Gastrocnemius medialis (tissue), 4 donors: ENCODE measurements at regions not wholly inside any gene's neighbourhood (a gene's known extent, or its start where the extent isn't known, plus 50 kb on each side); places are given as distances from the start of the nearest gene placed in this dataset.

Experiments
- POLR2A ChIP-seq, 2 donors: fragments of 450-650 bp; IDR thresholded peaks; one replicate each; pipeline ENCODE4 v1.6.1; 2017; ENCODE audit warnings: antibody characterized with exemption in 2 of 2, mild to moderate bottlenecking in 2 of 2, moderate library complexity in 2 of 2
- TF ChIP-seq, protein P1 (sequence below), 5 experiments: fragments of 450-650 bp in 3 of 5; fragments of 200-600 bp in 2 of 5; sonication (generic) in 2 of 5; IDR thresholded peaks in 4 of 5; conservative IDR thresholded peaks in 1 of 5; 1 replicate in 4 of 5; 2 replicates in 1 of 5; pipeline ENCODE4 v1.5.1; 2016 to 2019; ENCODE audit warnings: antibody characterized with exemption in 5 of 5, mild to moderate bottlenecking in 3 of 5, moderate library complexity in 3 of 5

DNA sequence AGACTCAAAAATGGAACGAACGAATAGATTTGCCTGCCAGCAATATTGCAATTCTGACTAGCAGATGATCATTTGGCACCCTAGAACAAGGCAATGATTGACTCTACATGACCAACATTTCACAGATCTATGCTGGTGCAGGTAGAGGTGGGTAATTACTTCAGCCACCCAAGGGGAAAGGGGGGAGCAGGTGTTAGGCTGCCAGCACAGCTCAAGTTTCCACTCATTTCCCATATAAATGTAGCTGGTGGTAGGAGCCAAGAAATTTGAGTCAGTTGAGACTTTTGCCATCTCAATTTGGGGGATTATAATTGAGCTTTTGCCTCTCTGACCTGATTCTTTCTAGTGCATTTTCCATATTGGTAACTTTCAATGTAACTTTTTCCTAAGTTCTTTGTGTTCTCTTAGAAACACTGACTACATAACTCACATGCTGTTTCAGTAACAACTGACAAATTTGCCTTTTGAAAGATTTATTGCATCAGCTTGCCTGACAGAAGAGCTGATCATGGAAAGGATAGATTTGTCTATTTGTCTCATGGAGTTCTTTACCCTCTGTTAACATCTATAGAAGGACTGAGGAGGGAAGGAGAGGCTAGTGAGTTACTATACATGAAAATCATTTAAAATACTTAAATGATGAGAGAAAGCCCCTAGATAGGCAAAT is 902.5 kb downstream of the ZPLD1 start:
- TF ChIP-seq, protein P1, sequence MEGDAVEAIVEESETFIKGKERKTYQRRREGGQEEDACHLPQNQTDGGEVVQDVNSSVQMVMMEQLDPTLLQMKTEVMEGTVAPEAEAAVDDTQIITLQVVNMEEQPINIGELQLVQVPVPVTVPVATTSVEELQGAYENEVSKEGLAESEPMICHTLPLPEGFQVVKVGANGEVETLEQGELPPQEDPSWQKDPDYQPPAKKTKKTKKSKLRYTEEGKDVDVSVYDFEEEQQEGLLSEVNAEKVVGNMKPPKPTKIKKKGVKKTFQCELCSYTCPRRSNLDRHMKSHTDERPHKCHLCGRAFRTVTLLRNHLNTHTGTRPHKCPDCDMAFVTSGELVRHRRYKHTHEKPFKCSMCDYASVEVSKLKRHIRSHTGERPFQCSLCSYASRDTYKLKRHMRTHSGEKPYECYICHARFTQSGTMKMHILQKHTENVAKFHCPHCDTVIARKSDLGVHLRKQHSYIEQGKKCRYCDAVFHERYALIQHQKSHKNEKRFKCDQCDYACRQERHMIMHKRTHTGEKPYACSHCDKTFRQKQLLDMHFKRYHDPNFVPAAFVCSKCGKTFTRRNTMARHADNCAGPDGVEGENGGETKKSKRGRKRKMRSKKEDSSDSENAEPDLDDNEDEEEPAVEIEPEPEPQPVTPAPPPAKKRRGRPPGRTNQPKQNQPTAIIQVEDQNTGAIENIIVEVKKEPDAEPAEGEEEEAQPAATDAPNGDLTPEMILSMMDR (IDR thresholded peaks at IDR 0.05 in 4 of 5, conservative IDR thresholded peaks at IDR 0.05 in 1 of 5) = no peak
- TF ChIP-seq POLR2A (IDR thresholded peaks at IDR 0.05) = no peak
